HG02970 (cell line): ENCODE measurements at regions not wholly inside any gene's neighbourhood (a gene's known extent, or its start where the extent isn't known, plus 50 kb on each side); places are given as distances from the start of the nearest gene placed in this dataset.
"Not testable (repeated sequence)": the region's sequence is repeated elsewhere in the genome, so short reads cannot be mapped to it uniquely, and the experiment has no call there.

Source experiments
- ATAC-seq: cut with Tn5 transposase; IDR thresholded peaks from one replicate; pipeline ENCODE4 v1.9.1; 2021; ENCODE audit warnings: mild to moderate bottlenecking, moderate library complexity, moderate number of reproducible peaks; ENCODE audit not compliant: unreplicated experiment, low FRiP score

- ATAC-seq: no peak
Measured at GRCh38 chr6:81929828-81930227, 177.3 kb upstream of the TENT5A start.

GRCh38 chr6:81925201-81925600, 172.7 kb upstream of the TENT5A start:
- no peak for ATAC-seq

- no peak for ATAC-seq
Measured at GRCh38 chr6:81909981-81910900, 157.8 kb upstream of the TENT5A start.

GRCh38 chr6:81909162-81909561, 156.7 kb upstream of the TENT5A start:
- no peak for ATAC-seq

GRCh38 chr6:81906709-81907204, 154.3 kb upstream of the TENT5A start:
- ATAC-seq: no peak

- no peak for ATAC-seq
Measured at GRCh38 chr6:81906041-81906440, 153.6 kb upstream of the TENT5A start.

GRCh38 chr6:81901551-81901966, 149.1 kb upstream of the TENT5A start:
- no peak for ATAC-seq

GRCh38 chr6:81900616-81901015, 148.1 kb upstream of the TENT5A start:
- no peak for ATAC-seq

- no peak for ATAC-seq
Measured at GRCh38 chr6:81897793-81898192, 145.3 kb upstream of the TENT5A start.

- no peak for ATAC-seq
Measured at GRCh38 chr6:81896525-81897503, 144.3 kb upstream of the TENT5A start.

GRCh38 chr6:81895511-81896185, 143.2 kb upstream of the TENT5A start:
- no peak for ATAC-seq

- ATAC-seq: no peak
Measured at GRCh38 chr6:81894788-81895271, 142.3 kb upstream of the TENT5A start.

- no peak for ATAC-seq
Measured at GRCh38 chr6:81894306-81894705, 141.8 kb upstream of the TENT5A start.

- ATAC-seq: no peak
Measured at GRCh38 chr6:81892891-81893290, 140.4 kb upstream of the TENT5A start.

GRCh38 chr6:81891874-81892273, 139.4 kb upstream of the TENT5A start:
- no peak for ATAC-seq

GRCh38 chr6:81890846-81891245, 138.4 kb upstream of the TENT5A start:
- no peak for ATAC-seq

- no peak for ATAC-seq
Measured at GRCh38 chr6:81889377-81890053, 137.0 kb upstream of the TENT5A start.

GRCh38 chr6:81886909-81887308, 134.4 kb upstream of the TENT5A start:
- ATAC-seq: not testable (repeated sequence)

GRCh38 chr6:81886157-81886556, 133.7 kb upstream of the TENT5A start:
- no peak for ATAC-seq

- no peak for ATAC-seq
Measured at GRCh38 chr6:81881660-81882059, 129.2 kb upstream of the TENT5A start.
